MM.1S (cell line): ENCODE measurements at regions not wholly inside any gene's neighbourhood (a gene's known extent, or its start where the extent isn't known, plus 50 kb on each side); places are given as distances from the start of the nearest gene placed in this dataset.

Source experiments
- CTCF ChIP-seq: fragments of 300-600 bp; sonication (generic); IDR thresholded peaks from 2 replicates; pipeline ENCODE4 v1.5.1; 2016; ENCODE audit warnings: antibody characterized with exemption, low read length, mixed read lengths
- EZH2 ChIP-seq: fragments of 300-600 bp; sonication (generic); optimal IDR thresholded peaks from 2 replicates; pipeline ENCODE3; 2017; ENCODE audit warnings: low read depth, mild to moderate bottlenecking, antibody characterized with exemption, low read length, mixed read lengths

- TF ChIP-seq CTCF, result no peak
- TF ChIP-seq EZH2, result no peak
Observed at GRCh38 chr19:28024920-28025319, 1188.0 kb downstream of the UQCRFS1 start.
